Neuronal stem cell (in vitro differentiated cells): ENCODE measurements at regions not wholly inside any gene's neighbourhood (a gene's known extent, or its start where the extent isn't known, plus 50 kb on each side); places are given as distances from the start of the nearest gene placed in this dataset.

ENCODE experiments used
- DNase-seq: peaks from one replicate; pipeline ENCODE4 v3.0.0-alpha.2; 2013; ENCODE audit warnings: low spot score
- H2AFZ ChIP-seq: one replicate; pipeline ENCODE4 v1.6.1; 2013; ENCODE audit warnings: mild to moderate bottlenecking, low read length, inconsistent platforms
- H2AK5ac ChIP-seq: 2 replicates; pipeline ENCODE4 v1.6.1; 2013; ENCODE audit warnings: low read depth, mild to moderate bottlenecking, inconsistent platforms, low read length, moderate library complexity, mixed read lengths
- H2BK120ac ChIP-seq: 2 replicates; pipeline ENCODE4 v1.6.1; 2013; ENCODE audit warnings: low read depth, mild to moderate bottlenecking, inconsistent platforms, low read length, moderate library complexity, mixed read lengths
- H2BK12ac ChIP-seq: one replicate; pipeline ENCODE4 v1.6.1; 2013; ENCODE audit warnings: low read length, inconsistent platforms
- H2BK15ac ChIP-seq: 2 replicates; pipeline ENCODE4 v1.6.1; 2013; ENCODE audit warnings: mild to moderate bottlenecking, low read length, inconsistent platforms, mixed read lengths
- H2BK5ac ChIP-seq: one replicate; pipeline ENCODE4 v1.6.1; 2013; ENCODE audit warnings: inconsistent platforms, mild to moderate bottlenecking, low read length, moderate library complexity
- H3K14ac ChIP-seq: one replicate; pipeline ENCODE4 v1.6.1; 2013; ENCODE audit warnings: low read length, inconsistent platforms
- H3K18ac ChIP-seq: 2 replicates; pipeline ENCODE4 v1.6.1; 2013; ENCODE audit warnings: low read length, inconsistent platforms
- H3K23ac ChIP-seq: 2 replicates; pipeline ENCODE4 v1.6.1; 2013; ENCODE audit warnings: low read depth, mild to moderate bottlenecking, mixed read lengths, low read length, inconsistent platforms; ENCODE audit not compliant: poor library complexity
- H3K27ac ChIP-seq: replicated peaks from 3 replicates; pipeline ENCODE4 v1.5.1; 2013; ENCODE audit warnings: low read length, inconsistent platforms
- H3K27me3 ChIP-seq, 3 experiments: 2 replicates each; pipeline ENCODE4 v1.6.1; 2013; ENCODE audit warnings: low read length in 3 of 3, mild to moderate bottlenecking in 2 of 3, inconsistent platforms in 1 of 3, low read depth in 1 of 3, mixed read lengths in 1 of 3, moderate library complexity in 1 of 3; ENCODE audit not compliant: control insufficient read depth in 3 of 3, insufficient read depth in 3 of 3
- H3K36me3 ChIP-seq, 2 donors: replicated peaks in 1 of 2; 2 replicates each; pipeline ENCODE4 v1.6.1; 2013; ENCODE audit warnings: low read length in 2 of 2; ENCODE audit not compliant: control insufficient read depth in 2 of 2, insufficient read depth in 2 of 2
- H3K4ac ChIP-seq: 2 replicates; pipeline ENCODE4 v1.6.1; 2013; ENCODE audit warnings: inconsistent platforms, mild to moderate bottlenecking, low read length, moderate library complexity
- H3K4me1 ChIP-seq, 2 donors: 1 replicate in 1 of 2; 2 replicates in 1 of 2; pipeline ENCODE4 v1.6.1; 2013; ENCODE audit warnings: low read length in 2 of 2, low read depth in 1 of 2; ENCODE audit not compliant: control insufficient read depth in 2 of 2, insufficient read depth in 1 of 2
- H3K4me2 ChIP-seq: one replicate; pipeline ENCODE4 v1.6.1; 2013; ENCODE audit warnings: mild to moderate bottlenecking, low read length, inconsistent platforms; ENCODE audit not compliant: insufficient read depth, poor library complexity, severe bottlenecking
- H3K4me3 ChIP-seq, 2 donors: 2 replicates each; pipeline ENCODE4 v1.5.1; 2013; ENCODE audit warnings: low read length in 2 of 2, mild to moderate bottlenecking in 2 of 2, inconsistent platforms in 1 of 2, moderate library complexity in 1 of 2
- H3K79me1 ChIP-seq: one replicate; pipeline ENCODE4 v1.6.1; 2013; ENCODE audit warnings: low read depth, mild to moderate bottlenecking, inconsistent platforms, low read length, moderate library complexity
- H3K9ac ChIP-seq: one replicate; pipeline ENCODE4 v1.6.1; 2013; ENCODE audit warnings: mild to moderate bottlenecking, low read depth, low read length, inconsistent platforms; ENCODE audit not compliant: poor library complexity
- H3K9me3 ChIP-seq, 2 donors: replicated peaks in 1 of 2; 2 replicates each; pipeline versions ENCODE3 to v1.6.1; 2013; ENCODE audit warnings: low read length in 2 of 2, mild to moderate bottlenecking in 2 of 2, inconsistent platforms in 1 of 2, low read depth in 1 of 2, mixed read lengths in 1 of 2, moderate library complexity in 1 of 2; ENCODE audit not compliant: control insufficient read depth in 2 of 2, insufficient read depth in 1 of 2
- H4K8ac ChIP-seq: one replicate; pipeline ENCODE4 v1.6.1; 2013; ENCODE audit warnings: low read depth, mild to moderate bottlenecking, inconsistent platforms, low read length, moderate library complexity
- H4K91ac ChIP-seq: one replicate; pipeline ENCODE4 v1.6.1; 2013; ENCODE audit warnings: low read length, low read depth, mild to moderate bottlenecking, inconsistent platforms; ENCODE audit not compliant: poor library complexity
- WGBS, 2 donors: extraction: QIAGEN DNeasy Blood & Tissue Kit; methylation state at CpG; one replicate each; pipeline ENCODE4 v1.1.7; 2013; ENCODE audit warnings: missing lambda C conversion rate in 2 of 2, mixed read lengths in 1 of 2; ENCODE audit not compliant: insufficient read length in 2 of 2, insufficient replicate concordance in 1 of 2; ENCODE audit errors: extremely low coverage in 2 of 2; 5-methylcytosine and 5-hydroxymethylcytosine counted together

DNA sequence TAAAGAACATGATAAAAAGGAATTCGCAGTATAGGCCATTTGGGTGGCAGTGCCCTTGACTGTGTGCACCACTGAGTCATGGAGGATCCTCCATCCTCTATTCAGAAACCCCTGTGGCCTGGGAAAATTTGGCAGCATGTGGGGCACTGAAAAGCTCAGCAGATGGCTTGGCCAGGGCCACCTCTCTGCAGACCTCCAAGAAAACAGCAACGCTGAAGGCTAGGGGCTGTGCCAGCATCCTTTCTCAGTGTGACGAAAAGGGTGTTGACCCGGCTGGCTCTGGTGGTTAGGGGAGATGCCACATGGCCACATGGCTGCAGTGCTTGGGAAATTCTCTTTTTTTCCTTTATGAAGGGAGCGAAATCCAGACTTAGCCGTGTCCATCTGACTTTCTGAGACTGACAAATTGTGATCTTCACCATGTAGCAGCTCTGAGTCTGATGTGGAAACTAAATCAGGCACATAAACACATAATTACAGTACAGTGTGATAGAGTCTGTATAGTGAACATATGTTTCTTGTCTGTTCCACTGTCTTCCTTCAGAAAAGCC, 178.0 kb downstream of the KCTD12 start:
- DNase-seq = no peak
- Histone ChIP-seq H2AK5ac (no peak overlapping the region), H3K4me1 (no peaks in the 10 kb centered on the region), H2BK12ac (no peak overlapping the region), H3K4ac (no peak overlapping the region), H3K9ac (no peak overlapping the region), H2BK5ac (no peak overlapping the region), H3K18ac (no peak overlapping the region), H4K91ac (no peak overlapping the region), H3K27ac (no peak overlapping the region), H3K14ac (no peak overlapping the region), H4K8ac (no peak overlapping the region), H3K36me3 (no peaks in the 10 kb centered on the region), H3K79me1 (no peaks in the 10 kb centered on the region), H3K4me2 (no peak overlapping the region), H2AFZ (no peak overlapping the region), H2BK120ac (no peak overlapping the region), H2BK15ac (no peak overlapping the region), H3K27me3 (no peaks in the 10 kb centered on the region), H3K23ac (no peak overlapping the region), H3K4me3 (no peak overlapping the region), H3K9me3 (no peaks in the 10 kb centered on the region)
- no CpG with 5 or more reads among the region's 6 CpGs for WGBS, 2 donors

- Histone ChIP-seq H3K36me3 (no peaks in the 10 kb centered on the region), H4K8ac (no peak overlapping the region), H3K79me1 (no peaks in the 10 kb centered on the region), H3K27ac (no peak overlapping the region), H3K4me3 (no peak overlapping the region), H3K9me3 (no peaks in the 10 kb centered on the region), H4K91ac (no peak overlapping the region), H2BK120ac (no peak overlapping the region), H3K18ac (no peak overlapping the region), H2BK12ac (no peak overlapping the region), H3K4me2 (no peak overlapping the region), H2BK15ac (no peak overlapping the region), H2AFZ (peak overlapping the region; percentile 45), H2AK5ac (no peak overlapping the region), H3K27me3 (no peaks in the 10 kb centered on the region), H3K9ac (no peak overlapping the region), H2BK5ac (no peak overlapping the region), H3K14ac (no peak overlapping the region), H3K4ac (no peak overlapping the region), H3K4me1 (no peaks in the 10 kb centered on the region), H3K23ac (no peak overlapping the region)
- DNase-seq = no peak
- no CpG with 5 or more reads among the region's 3 CpGs for WGBS, 2 donors
Observed at GRCh38 chr13:76707360-76707759, 178.8 kb downstream of the KCTD12 start.

- Histone ChIP-seq H3K9ac (no peak overlapping the region), H3K23ac (no peak overlapping the region), H2BK120ac (no peak overlapping the region), H3K14ac (no peak overlapping the region), H2BK12ac (no peak overlapping the region), H4K8ac (no peak overlapping the region), H3K36me3 (no peaks in the 10 kb centered on the region), H3K4me3 (no peak overlapping the region), H3K18ac (no peak overlapping the region), H3K4ac (no peak overlapping the region), H3K79me1 (no peaks in the 10 kb centered on the region), H3K9me3 (no peaks in the 10 kb centered on the region), H4K91ac (no peak overlapping the region), H2BK15ac (no peak overlapping the region), H3K4me1 (no peaks in the 10 kb centered on the region), H2BK5ac (no peak overlapping the region), H3K4me2 (no peak overlapping the region), H3K27ac (no peak overlapping the region), H2AK5ac (no peak overlapping the region), H2AFZ (no peak overlapping the region), H3K27me3 (no peaks in the 10 kb centered on the region)
- DNase-seq = no peak
- no CpG with 5 or more reads among the region's 2 CpGs for WGBS, 2 donors
Observed at GRCh38 chr13:76703621-76704288, 182.4 kb downstream of the KCTD12 start.

GRCh38 chr13:76703216-76703615, 183.0 kb downstream of the KCTD12 start:
- Histone ChIP-seq H3K4ac (no peak overlapping the region), H2BK15ac (no peak overlapping the region), H3K79me1 (no peaks in the 10 kb centered on the region), H3K14ac (no peak overlapping the region), H3K9me3 (no peaks in the 10 kb centered on the region), H2AK5ac (no peak overlapping the region), H2AFZ (no peak overlapping the region), H3K4me1 (no peaks in the 10 kb centered on the region), H3K18ac (no peak overlapping the region), H3K9ac (no peak overlapping the region), H2BK120ac (no peak overlapping the region), H4K8ac (no peak overlapping the region), H3K4me2 (no peak overlapping the region), H4K91ac (no peak overlapping the region), H3K23ac (no peak overlapping the region), H3K4me3 (no peak overlapping the region), H2BK5ac (no peak overlapping the region), H3K27ac (no peak overlapping the region), H3K27me3 (no peaks in the 10 kb centered on the region), H2BK12ac (no peak overlapping the region), H3K36me3 (no peaks in the 10 kb centered on the region)
- WGBS, 2 donors = no CpG with 5 or more reads among the region's 2 CpGs
- no peak for DNase-seq
